Jurkat, Clone E6-1 (cell line): ENCODE measurements at regions not wholly inside any gene's neighbourhood (a gene's known extent, or its start where the extent isn't known, plus 50 kb on each side); places are given as distances from the start of the nearest gene placed in this dataset.

ENCODE experiments used
- DNase-seq: peaks from one replicate; pipeline ENCODE4 v3.0.0-alpha.2; 2011; ENCODE audit warnings: low read depth, low spot score
- H3K4me3 ChIP-seq: 2 replicates; pipeline ENCODE4 v1.5.1; 2011; ENCODE audit warnings: mild to moderate bottlenecking, low read length, control low read depth, moderate library complexity

DNA sequence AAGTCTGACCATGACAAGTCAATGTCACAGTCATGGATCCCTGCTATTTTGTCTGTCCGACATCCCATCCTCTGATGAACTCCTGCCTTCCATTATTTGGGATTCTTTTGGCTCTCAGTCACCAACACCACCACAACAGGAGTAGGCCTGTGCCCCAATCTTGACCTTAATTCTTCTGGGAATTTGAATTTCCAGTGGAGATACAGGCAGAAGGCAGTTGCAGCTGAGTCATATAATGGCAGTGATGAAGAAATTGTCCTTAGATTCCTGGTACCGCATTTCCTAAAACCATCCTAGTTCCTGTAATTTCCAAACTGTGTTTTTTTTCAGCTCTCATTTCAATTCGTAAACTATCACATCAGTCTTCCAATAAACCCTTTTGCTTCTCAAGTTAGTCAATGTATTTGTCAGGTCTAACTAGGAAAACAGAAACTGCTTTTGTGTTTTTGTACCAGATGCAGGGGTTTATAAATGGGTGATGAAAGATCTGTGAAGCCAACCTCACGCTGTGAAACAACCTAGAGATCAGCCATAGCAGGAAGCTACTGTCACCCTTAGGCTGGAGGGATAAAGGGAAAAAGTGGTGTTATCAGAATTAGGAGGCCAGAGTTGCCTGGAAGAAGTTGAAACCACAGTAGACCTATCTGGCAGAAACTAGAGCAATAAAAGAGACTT lies 126.3 kb upstream of the TMEM108 start:
- H3K4me3 ChIP-seq: no peak overlapping the region
- DNase-seq: no peak

DNA sequence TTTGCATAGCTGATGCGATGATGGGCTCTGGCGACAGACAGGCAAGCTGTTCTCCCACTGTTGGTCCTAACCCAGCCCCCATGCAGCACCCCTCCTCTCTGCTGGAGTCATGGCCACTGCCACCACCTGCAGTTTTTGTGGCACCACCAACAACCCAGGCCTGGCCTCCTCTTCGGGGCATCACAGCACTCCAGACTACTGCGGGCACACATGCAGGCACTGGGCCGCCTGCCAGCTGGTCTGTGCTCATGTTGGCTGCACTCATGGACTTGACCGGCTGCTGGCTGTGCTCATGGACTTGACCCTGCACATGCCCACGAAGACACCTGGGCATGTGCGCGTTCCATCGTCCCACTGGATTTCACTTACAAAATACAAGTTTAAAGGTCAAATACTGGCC lies 130.9 kb upstream of the TMEM108 start:
- no peak overlapping the region for H3K4me3 ChIP-seq
- no peak for DNase-seq

DNA sequence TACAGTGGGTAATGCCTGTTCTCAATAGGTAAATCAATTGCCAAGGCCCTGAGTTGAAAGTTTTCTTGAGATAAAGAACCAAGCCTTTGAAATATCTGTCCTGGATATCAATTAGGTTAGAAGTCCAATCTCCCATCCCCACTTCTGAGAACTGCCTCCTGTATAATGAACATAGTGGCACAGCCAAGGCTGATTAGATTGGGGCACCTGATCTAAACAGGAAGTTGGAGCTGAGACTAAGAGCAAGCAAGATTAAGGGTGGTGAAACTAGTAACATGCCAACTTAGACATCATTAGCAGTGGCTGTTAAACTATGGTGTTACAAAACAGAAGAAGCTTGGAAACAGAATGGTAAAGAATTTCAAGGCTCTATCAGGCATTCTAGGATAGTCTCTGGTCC lies 137.7 kb upstream of the TMEM108 start:
- DNase-seq: no peak
- no peak overlapping the region for H3K4me3 ChIP-seq

DNA sequence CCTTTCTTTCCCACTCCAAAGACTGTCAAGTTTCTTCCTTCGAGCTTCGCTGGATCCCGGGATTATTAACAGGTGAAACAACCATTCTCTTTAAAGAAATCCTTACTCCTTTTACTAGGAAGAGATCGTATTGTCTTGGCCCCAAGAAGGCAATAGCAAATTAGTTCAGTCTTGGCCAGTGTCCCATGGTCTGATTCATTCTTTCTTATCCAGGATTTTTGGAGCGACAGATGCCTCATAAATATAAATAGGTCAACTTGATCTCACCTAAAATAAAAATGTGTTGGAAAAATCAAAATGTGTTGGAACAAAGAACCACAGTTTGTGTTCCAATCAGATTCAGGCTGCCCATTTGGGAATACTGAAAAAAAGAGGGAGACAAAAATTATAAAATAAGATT lies 140.1 kb upstream of the TMEM108 start:
- no peak for DNase-seq
- no peak overlapping the region for H3K4me3 ChIP-seq

DNA sequence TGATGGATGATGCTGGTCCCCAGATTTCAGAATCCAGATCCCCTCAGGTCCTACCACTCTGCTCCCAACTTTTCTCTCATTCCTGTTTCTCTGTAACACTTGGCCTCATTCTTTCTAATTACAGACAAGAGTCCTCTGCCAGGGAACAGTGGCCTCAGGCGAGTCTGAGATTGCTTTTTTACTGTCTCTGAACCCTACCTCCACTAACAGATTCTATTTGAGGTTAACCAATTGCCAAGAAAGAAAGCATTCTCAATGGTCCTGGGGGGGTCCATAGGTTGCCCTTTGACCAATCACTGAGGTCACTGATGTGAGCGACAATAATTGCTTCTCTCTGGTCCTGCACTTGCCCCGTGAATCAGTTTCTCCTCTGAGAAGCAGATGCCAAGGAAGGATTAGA lies 145.2 kb upstream of the TMEM108 start:
- DNase-seq: no peak
- no peak overlapping the region for H3K4me3 ChIP-seq

DNA sequence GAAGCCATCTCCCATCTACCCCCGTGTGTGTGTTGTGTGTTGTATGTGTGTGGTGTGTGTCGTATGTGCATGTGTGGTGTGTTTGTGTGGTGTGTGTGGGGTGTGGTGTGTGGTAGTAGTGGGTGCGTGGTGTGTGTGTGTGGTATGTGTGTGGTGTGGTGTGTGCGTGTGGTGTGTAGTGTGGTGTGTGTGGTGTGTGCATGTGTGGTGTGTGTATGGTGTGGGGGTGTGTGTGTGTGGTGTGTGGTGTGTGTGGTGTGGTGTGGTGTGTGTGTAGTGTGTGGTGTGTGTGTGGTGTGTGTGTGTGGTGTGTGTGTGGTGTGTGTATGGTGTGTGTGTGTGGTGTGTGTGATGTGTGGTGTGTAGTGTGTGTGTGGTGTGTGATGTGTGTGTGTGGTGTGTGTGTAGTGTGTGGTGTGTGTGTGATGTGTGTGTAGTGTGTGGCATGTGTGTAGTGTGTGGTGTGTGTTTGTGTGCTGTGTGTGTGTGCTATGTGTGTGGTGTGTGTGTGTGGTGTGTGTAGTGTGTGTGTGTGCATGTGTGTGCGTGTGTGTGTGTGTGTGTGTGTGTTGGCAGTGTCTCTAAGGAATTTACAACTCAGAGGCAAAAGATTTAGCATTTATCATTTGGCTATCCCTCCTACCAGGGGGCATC lies 156.3 kb upstream of the TMEM108 start:
- DNase-seq: no peak
- H3K4me3 ChIP-seq: no peak overlapping the region

DNA sequence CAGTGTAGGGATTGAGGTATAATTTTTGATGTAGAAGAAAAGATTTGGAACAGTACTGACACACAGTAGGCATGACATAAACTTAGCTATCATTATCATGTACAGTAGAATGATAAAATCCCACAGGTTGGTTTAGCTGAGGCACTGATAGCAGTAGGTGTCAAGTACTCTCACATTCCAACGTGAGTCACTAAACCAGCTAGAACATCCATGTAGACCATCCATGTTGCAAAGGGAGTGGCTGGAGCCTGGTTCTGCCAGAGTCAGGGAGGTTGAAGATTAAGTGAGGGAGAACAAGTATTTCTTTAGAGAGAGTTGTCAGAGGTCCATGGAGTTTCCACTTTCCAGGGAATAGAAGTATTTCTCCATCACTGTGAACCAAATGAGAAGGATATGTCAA lies 157.2 kb upstream of the TMEM108 start:
- no peak overlapping the region for H3K4me3 ChIP-seq
- DNase-seq: no peak

DNA sequence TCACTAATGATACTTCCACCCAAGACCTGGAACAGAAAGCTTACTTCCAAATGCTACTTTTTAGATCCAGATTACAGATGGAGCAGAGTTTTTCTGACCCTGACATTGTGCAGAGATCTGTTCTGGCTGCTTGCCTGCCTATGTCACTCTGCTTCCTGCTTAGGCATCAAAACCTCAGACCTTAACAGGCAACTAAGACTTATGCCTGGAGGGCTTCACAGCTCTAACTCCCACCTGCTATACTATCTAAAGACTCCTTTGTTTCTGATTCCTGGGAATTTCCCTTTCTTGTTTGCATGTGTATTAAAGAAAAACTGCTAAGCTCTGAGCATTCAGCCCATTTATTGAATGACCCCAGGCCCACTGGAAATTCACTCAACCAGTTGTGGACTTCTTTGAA lies 157.4 kb upstream of the NPHP3 start:
- no peak overlapping the region for H3K4me3 ChIP-seq
- no peak for DNase-seq

DNA sequence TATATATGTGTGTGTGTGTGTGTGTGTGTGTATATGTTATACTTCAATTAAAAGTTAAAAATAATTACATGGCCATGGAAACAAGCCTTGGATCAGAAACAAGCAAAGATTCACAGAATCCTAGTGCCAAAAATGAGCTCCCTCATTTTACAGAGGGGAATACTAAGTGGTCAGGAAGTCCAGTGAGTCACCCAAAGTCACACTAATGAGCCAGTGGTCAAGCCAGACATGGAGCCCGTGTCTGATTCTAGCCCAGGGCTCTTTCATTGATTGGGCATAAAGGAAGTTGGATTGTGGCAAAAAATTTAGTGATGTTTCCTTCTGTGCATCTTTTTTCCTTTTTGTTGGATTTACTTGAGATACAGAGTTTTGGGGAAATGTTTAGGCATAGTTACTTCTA lies 152.5 kb upstream of the NPHP3 start:
- H3K4me3 ChIP-seq: no peak overlapping the region
- no peak for DNase-seq

DNA sequence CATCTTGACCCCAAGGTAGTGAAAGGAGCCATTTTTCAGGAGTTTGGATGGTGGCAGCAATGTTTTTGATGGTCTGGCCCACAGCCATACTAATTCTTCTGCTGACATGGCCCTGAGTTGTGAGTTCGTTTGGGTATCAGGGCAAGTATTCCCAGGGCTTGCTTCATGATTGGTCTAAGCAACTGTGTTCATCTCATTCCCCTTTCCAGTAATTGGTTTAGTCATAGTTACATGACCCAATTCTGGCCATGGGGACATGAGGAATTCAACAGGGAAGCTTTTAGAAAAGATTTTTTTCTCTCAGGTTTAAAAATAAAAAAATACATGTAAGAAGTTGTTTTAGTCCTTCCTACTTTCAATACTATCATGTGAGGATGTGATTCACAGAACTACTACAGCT lies 150.5 kb upstream of the NPHP3 start:
- no peak overlapping the region for H3K4me3 ChIP-seq
- no peak for DNase-seq

DNA sequence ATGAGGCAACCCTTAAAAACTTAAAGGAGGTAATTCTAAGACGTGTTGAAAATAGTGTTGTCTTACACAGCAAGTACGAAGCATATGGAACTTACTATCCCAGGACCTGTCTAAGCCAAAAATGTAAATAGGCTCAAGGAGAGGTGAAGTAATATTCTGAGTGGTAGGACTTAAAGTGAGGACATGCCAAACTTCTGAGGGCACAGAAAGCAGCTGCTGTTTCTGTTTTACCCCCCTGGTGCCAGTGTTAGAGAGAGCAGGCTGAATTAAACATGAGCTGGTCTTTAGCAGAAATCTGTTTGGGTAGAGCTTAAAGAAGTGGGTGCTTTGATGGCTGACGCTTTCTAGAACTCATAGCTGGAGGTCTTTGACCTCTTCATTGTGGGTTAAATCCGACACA lies 149.7 kb upstream of the NPHP3 start:
- no peak overlapping the region for H3K4me3 ChIP-seq
- DNase-seq: no peak

DNA sequence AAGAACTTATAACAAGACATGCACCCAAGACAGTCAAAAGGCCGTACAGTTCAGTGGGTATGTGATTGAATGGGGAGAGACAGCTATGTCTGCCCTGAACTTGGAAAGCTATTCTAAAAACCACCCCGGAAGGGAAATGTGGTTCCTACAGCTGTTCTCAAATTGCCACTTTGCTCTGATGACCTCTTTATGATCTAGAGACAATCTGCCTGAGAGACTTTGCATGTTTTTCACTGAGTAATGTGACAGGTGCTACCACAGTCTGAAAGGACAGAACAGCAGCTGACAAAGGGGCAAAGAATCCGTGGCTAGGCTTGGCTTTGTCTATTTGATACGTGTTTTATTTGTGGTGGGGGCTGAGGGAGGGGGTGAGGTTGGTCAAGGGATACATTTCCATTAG lies 148.3 kb upstream of the NPHP3 start:
- DNase-seq: peak; percentile 6
- H3K4me3 ChIP-seq: no peak overlapping the region

DNA sequence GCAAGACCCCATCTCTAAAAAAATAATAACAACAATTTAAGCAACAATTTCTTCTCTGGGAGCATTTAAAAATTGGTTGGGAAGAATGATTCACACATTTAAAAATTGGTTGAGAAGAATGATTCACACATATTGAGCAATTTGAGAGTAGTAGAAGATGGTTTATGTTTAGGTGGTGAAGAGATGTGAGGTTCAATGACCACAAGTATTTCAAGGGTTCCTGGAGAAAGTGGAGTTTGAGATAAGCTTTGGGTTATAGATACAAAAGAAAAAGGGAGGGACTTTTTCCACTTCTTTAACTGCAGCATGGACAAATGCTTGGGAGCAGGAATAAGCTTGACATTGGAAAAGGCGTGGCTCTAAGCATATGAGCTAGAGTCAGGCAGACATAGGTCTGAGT lies 145.7 kb upstream of the NPHP3 start:
- DNase-seq: no peak
- no peak overlapping the region for H3K4me3 ChIP-seq

DNA sequence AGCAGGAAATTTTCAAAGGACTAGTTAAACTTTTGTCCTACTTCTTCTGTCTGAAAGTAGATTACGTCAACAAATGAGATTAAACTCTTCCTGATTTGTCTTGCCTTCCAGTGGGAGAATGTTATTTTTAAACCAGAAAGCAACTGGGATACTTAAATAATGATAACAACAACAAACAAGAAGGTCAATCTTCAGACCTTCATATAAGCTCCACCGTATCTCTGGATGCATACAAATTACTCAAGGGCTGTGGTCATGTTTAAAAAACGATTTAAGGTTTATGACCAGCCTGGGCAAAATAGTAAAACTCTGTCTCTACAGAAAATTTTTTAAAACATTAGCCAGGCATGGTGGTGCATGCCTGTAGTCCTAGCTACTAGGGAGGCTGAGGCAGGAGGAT lies 145.3 kb upstream of the NPHP3 start:
- no peak for DNase-seq
- H3K4me3 ChIP-seq: no peak overlapping the region

DNA sequence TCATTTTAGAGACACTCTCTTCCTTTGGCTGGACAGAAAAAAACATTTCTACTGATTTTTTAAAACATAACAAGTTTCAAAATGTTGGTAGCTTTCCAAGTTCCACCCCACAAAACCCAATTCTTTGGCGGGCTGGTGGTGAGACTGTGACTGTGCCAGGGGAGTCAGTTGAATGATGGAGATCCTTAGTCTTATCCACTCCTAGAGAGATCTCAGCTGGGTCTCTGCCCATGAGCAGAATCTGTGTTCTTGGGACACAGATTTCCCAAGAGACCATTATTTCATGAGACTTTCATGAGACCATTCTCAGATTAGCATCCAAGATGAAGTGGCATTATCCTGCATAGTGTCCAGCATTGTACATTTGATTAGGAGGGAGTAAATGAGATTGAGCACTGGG lies 135.1 kb upstream of the NPHP3 start:
- DNase-seq: no peak
- no peak overlapping the region for H3K4me3 ChIP-seq

DNA sequence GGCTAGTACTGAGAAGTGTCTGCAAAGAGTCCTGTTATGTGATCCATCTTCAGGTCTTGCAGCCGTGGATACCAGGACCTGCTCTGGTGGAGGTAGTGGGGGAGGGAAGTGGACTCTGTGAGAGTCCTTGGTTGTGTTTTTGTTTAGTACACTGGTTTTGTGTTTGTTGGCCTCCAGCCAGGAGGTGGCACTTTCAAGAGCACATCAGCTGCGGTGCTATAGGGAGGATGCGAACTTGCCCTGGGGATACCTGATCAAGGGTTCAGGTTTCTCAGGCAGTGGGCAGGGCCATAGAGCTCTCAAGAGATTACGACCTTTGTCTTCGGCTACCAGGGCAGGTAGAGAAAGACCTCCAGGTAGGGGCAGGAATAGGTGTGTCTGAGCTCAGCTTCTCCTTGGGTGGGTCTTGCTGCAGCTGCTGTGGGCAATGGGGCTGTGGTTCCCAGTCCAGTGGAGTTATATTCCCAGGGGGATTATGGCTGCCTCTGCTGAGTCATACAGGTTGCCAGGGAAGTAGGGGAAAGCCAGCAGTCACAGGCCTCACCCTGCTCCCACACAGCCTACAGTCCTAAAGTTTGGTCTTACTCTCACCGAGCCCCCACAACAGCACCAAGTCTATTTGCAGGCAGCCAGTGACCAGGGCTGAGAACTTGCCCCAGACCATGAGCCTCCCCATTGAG lies 132.8 kb upstream of the NPHP3 start:
- DNase-seq: no peak
- H3K4me3 ChIP-seq: no peak overlapping the region

DNA sequence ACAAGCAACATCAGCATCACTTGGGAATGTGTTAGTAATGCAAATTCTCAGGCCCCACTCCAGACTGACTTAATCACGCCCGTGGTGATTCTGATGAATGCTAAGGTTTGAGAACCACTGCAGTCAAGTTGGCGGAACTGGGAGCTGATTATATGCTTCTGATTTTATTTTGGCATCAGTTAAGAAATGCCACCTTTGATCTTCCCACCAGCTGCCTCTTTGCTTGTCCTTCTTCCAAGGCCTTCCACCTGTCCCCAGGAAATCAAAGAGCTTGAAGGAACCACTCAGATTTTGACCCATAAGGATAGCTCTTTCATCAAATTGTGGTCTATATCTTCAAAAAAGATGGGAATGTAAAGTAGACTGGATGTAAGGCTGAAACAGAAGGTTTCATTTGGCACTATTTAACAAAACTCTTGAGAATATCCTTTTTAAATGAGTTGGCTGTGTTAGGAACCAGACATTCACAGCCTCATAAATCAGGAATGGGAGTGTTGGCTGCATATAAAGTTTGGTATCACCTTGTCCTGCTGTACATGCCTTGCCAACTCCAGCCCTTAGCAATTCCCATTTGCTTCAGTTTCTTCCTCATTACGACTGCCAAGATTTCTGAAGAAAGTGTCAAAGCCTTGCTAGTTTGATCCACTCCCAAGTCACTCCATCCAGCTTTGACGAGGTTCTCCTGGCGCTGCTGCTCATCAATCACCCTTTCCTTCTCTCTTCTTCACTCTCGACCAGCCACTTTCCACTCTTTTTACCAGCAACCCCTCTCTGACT lies 125.8 kb upstream of the NPHP3 start:
- no peak for DNase-seq
- H3K4me3 ChIP-seq: no peak overlapping the region

DNA sequence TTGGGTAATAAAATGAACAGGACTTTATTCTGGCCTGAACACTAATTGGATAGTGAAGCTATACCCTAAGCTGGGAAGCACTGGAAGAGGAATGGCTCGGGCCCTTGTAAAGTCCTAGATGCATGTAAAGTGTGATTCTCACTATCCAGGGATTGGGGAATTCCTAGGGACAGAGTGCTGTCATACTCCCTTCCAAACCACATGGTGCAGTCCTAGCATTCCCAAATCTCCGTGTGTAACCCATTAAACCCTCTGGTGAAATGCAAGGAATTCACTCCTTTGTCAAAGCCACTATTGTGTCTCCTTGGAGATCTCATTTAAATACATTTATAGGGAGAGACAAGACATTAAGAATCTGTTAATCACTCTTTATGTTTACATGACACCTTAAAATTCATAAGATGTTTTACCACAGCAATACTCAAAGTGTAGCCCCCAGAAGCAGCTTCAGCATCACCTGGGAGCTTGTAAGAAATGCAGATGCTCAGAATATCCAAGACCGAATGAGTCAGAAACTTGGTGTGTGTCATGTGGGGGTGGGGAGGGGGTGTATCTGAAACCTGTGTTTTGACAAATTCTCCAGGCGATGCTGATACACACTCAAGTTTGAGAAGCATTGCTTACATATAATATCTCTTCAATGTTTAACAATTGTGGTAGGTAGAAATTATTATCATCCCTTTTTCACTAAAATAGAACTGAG lies 121.8 kb upstream of the NPHP3 start:
- no peak overlapping the region for H3K4me3 ChIP-seq
- DNase-seq: no peak

DNA sequence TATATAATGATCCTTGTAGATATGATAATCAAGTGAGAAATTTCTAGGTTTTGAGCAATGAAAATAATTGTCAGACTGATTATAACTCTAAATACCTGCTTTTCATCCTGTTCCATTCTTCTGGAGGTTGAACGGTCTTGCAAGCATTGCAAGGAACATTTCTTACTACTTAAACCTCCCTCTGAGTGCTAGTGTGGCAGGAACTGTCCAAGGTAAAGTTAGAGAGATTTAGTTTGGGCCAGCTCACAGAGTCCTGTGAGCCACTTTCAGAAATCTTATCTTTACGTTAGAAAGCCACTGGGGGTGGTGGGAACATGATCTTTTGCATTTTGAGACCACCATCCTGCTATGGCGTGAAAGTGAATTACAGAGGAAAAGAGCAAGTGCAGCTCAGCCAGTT lies 121.1 kb upstream of the NPHP3 start:
- no peak overlapping the region for H3K4me3 ChIP-seq
- no peak for DNase-seq

DNA sequence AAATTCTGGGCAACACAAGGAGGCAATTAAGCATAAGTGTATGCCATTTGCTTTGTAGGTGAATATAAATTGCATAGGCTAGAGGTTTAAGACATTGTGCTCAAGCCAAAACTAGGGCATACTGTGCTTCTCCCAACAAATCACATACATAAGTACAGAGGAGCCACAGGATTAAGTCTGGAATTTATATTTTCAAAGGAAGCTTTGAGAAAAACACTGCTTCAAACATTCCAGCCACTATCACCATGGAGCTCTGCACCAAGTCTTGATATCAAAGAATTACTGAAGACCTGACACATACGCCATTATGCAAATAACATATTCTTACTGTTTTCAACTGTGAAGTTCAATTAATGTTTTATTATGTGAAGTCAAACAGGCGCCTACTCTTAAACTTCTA lies 119.4 kb upstream of the NPHP3 start:
- H3K4me3 ChIP-seq: no peak overlapping the region

More for the DNA sequence above, 119.4 kb upstream of the NPHP3 start:
- DNase-seq: no peak
